HG03196 (cell line): ENCODE measurements at regions not wholly inside any gene's neighbourhood (a gene's known extent, or its start where the extent isn't known, plus 50 kb on each side); places are given as distances from the start of the nearest gene placed in this dataset.

Experiments
- ATAC-seq: cut with Tn5 transposase; IDR thresholded peaks from one replicate; pipeline ENCODE4 v1.9.1; 2021; ENCODE audit not compliant: unreplicated experiment

GRCh38 chr16:63096857-63097256 lies 1060.6 kb upstream of the CDH8 start:
- no peak for ATAC-seq

DNA sequence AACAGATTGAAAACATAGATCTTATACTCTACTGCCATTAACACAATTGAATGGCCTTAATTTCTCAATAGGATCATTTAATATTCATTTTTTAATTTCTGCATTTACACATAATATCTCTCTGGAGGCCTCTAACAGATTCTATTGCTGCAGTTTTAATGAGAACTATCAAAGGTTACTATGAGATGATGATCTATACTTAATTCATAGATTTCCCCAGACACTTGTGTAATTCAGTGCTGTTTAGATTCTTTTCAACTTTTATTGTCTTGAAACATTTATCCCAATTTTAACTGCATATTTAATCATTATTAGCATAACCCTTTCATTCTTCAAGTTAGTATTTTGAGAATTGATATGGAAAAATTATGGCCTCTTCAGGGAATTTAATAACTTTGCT lies 1056.5 kb upstream of the CDH8 start:
- ATAC-seq: no peak

DNA sequence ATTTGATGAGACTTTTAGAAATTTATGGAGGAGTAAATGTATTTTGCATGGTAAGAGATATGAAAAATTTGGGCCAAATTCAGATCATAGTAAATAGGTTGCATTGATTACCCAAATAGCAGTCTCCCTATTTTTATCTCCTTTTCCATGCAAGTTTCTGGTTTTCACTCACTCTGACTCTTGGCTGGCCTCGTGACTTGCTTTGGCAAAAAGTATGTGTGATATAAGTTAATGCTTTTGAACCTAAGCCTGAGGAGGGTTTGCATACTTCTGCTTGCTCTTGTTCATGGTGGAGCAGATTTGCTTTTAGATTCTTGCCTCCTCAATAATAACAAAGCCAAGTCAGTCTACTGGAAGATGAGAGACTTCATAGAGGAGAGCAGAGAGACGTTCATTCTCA lies 1045.9 kb upstream of the CDH8 start:
- no peak for ATAC-seq

- no peak for ATAC-seq
These were observed 1044.5 kb upstream of the CDH8 start for GRCh38 chr16:63080746-63081145.

- ATAC-seq: no peak
These were observed 1032.8 kb upstream of the CDH8 start for GRCh38 chr16:63069047-63069446.

DNA sequence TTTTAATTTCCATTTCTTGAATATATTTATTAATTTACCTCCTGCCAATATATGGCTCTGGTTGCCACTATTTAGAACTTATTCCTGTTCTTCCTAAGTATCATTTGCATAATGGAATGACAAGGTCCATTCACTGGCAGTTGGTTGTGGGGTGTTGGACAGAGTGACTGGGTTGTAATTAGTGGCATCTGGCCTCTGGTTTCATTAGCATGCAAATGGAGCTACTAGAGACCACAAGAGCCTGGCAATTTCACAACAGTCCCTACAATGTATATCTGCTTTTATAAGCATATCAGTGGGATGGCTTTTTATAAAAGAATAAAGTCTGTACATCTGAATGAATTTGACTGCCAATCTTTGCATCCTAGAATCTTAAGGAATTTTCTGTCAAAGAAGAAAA lies 1030.9 kb upstream of the CDH8 start:
- ATAC-seq: no peak

DNA sequence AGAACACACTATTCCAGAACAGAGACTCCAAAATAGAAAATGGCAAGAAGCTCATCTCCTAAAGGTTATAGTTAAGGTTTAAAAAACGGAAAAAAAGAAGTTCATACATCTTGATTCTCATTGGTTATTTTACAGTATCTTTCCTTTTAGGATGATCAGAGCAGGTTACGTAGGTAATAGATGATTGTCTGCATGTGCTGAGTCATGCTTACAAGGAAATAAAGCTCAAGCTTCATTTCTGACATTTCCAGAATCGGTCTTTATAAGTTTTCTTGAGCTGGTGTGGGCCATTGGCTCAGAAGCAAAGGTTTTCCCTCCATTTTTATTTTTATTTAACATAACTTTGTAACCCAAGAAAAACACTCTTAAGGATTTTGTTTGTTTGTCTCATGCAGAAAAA lies 1030.3 kb upstream of the CDH8 start:
- no peak for ATAC-seq

DNA sequence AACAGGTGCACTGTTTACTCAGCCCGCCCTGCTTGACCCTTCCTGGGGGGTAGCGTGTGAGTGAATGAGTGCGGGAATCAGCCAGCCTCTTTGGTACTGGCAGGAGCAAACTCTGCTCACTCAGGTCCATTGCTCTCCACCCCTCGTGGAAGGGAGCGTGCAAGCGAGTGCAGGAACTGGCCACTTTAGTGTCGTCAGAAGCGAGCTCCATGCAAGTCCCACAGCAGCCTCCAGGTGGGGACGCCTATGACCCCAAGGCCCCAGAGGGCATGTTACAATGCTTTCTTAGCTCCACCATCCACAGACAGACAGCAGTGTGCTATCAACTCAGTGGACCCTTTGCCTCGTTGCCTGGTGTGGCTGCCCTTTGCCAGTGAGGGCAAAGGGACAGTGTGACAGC lies 1025.1 kb upstream of the CDH8 start:
- no peak for ATAC-seq

- no peak for ATAC-seq
These were observed 1023.4 kb upstream of the CDH8 start for GRCh38 chr16:63059676-63060075.

DNA sequence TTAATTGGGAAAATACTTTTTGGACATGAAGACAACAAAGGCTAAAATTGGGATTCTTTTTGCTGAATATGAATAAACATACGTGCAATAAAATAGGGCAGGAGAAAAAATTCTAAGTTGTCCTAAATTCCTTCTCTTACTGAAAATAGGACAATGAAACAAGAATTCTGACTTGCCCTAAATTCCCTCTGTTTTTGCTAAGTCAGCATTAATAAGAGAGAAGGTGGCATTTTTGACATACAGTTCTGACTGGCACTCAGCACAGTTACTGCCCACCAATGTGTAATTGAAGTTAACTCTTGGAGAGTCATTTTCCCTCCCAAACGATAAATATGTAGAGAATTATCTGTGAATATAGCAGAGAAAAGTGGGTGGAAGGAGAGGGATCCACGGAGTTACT lies 1021.1 kb upstream of the CDH8 start:
- no peak for ATAC-seq

DNA sequence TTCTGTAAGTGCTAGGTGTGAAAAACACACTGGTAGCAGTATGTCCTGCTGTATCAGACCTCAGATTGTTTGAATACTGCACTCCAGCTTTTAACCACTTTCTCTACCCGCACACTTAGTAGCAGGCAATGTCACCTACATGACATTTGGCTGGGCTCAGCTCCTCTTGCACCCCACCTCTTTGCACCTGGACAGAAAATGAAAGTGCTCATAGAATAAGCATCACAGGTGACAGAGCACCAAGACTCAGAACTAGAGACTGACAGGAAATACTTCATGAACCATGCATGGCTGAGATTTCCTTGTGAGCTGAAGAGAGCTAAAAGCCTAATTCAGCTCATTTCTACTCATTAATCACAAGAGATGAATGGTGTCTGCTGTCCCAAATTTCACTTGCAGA lies 1014.2 kb upstream of the CDH8 start:
- no peak for ATAC-seq

- no peak for ATAC-seq
These were observed 1002.3 kb upstream of the CDH8 start for GRCh38 chr16:63038397-63039106.

- ATAC-seq: no peak
These were observed 1001.6 kb upstream of the CDH8 start for GRCh38 chr16:63037761-63038396.

- no peak for ATAC-seq
These were observed 982.5 kb upstream of the CDH8 start for GRCh38 chr16:63018581-63019223.

DNA sequence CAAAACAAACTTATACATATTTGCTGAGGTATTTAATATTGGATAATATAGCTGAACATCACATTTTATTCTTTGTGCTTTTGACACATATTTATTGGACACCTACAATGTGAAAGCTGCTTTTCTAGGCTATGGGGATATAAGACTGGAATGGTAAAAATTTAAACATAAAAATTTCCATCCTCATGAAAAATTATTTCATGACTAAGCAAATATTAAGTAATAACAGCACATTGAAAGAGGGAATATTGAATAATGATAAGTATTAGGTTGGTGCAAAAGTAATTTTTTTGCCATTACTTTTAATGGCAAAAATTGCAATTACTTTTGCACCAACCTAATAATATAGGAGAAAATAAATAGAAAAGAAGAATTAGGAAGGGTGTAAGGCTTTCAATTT lies 972.5 kb upstream of the CDH8 start:
- no peak for ATAC-seq

DNA sequence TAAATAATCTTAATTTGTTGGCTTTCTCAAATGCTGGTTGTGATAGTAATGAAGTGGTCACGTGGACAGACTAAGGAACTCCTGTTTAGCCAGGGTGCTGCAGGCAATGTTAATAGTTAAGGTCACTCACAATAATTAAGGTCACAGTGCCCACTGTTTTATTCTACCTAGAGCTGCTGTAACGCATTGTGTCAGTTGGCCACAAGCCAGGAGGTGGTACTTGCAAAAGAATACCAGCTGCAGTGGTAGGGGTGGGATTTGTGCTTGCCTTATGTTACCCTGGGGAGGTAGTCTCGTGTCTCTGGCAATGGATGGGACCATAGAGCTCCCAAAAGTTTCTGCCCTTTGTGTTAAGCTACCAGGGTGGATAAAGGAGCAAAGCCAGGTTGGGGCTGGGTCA lies 969.1 kb upstream of the CDH8 start:
- ATAC-seq: no peak

DNA sequence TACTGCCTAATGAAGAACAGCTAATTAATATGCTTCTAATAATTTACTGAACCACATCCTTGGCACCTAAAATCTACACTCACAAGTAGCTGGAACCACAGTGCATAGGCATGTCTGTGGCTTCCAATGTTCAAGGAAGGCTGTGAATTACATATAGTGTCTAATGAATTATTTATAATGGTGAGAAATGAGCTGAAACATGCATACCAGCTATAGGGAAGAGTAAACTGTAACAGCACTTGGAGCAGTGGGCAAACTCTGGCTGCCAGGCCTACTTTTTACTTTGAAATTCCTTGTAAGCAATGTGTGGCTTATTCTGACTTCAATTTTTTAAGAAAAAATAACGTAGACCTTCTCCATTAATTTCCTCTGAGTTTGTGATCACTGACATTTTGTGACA lies 953.2 kb upstream of the CDH8 start:
- no peak for ATAC-seq

GRCh38 chr16:62985722-62986121 lies 949.5 kb upstream of the CDH8 start:
- ATAC-seq: no peak

GRCh38 chr16:62978451-62978850 lies 942.2 kb upstream of the CDH8 start:
- ATAC-seq: no peak

DNA sequence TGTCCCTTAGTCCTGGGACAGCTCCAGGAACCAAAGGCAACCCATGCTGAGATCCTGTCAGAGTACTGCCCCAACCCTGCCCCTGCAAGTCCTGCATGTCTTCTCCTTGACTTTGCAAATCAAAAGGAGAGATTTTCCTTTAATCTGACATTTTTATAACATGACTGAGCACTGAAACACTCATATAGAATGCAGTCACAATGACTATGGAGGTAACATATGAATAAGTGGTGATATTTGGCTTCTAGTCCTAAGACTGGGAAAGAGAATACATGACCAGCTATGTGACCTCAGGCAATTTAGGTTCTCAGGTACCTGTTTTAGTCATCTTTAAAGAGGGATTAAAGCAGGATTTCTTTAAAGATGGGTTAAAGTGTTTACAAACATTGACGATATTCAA lies 941.6 kb upstream of the CDH8 start:
- no peak for ATAC-seq

DNA sequence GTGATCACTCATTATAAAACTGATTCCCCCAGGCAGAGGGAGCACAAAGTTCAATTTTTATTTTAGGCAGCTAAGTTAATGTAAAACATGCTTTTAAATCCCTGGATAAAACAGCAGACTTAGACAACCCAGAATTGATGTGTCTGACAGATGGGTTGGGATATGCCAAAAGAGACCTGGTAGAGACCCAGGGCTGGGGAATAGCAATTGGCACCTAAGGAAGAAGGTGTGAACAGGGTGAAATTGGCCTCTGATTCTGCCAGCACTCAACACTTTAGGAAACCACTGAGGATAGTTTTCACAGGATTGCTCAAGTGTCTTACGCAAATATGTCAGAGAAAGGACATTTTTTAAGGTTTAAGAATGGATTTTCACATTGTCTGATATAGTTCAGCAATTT lies 938.2 kb upstream of the CDH8 start:
- ATAC-seq: no peak

DNA sequence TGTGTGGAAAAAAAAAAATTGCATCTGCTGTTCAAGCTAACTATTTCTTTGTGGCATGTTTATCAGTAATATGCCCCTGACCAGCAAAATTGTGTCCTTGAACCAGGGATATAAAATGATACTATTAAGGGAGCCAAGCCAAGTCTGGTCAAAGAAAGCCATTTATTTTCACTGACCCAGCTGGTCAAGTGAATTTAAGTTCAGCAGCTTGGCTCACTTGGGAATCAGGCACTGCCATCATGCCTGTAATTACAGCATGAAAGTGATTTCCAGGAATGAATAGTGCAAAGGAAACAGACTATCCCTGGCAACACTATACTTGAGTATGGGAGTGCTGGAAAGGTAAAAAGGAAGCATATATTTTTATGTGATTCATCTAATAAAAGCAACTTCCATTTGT lies 934.6 kb upstream of the CDH8 start:
- no peak for ATAC-seq
